ENCODE measurements at regions not wholly inside any gene's neighbourhood (a gene's known extent, or its start where the extent isn't known, plus 50 kb on each side); places are given as distances from the start of the nearest gene placed in this dataset.

GRCh38 chr9:80690349-80690939 lies 998.9 kb downstream of the TLE1 start:
- TF ChIP-seq CTCF (conservative IDR thresholded peaks at IDR 0.05; ENCODE audit: low read length) (no peak), EZH2phosphoT487 (IDR thresholded peaks at IDR 0.05; ENCODE audit: borderline replicate concordance) (no peak)

Measured in Loucy (cell line).